H1 (cell line): ENCODE measurements at regions not wholly inside any gene's neighbourhood (a gene's known extent, or its start where the extent isn't known, plus 50 kb on each side); places are given as distances from the start of the nearest gene placed in this dataset.

ENCODE experiments used
- CTCF ChIA-PET: fragments of 300-600 bp; sonication (Branson Sonifier 250); formaldehyde crosslinking; loops from one replicate; lab custom pipeline; 2021; ENCODE audit not compliant: partially characterized antibody; lab: Charles Lee
- POLR2A ChIA-PET: fragments of 300-600 bp; sonication (Branson Sonifier 250); formaldehyde crosslinking; loops from one replicate; lab custom pipeline; 2021; ENCODE audit warnings: inconsistent platforms; ENCODE audit not compliant: partially characterized antibody; lab: Charles Lee
- DNase-seq, 2 experiments: peaks; one replicate each; pipeline versions ENCODE4 v3.0.0 to v3.0.0-alpha.2; 2010 to 2022; ENCODE audit warnings: low spot score in 2 of 2, low read depth in 1 of 2, mixed read lengths in 1 of 2
- FAIRE-seq: peaks from 2 replicates; lab custom pipeline; 2011; peaks lifted over from hg19 to GRCh38; lab: Jason Lieb, UNC
- H2AFZ ChIP-seq: 2 replicates; pipeline ENCODE4 v1.8.1; 2012; ENCODE audit warnings: low read length, inconsistent platforms
- H2AK5ac ChIP-seq: 2 replicates; pipeline ENCODE4 v1.6.1; 2013; ENCODE audit warnings: low read depth, low read length
- H2BK120ac ChIP-seq: replicated peaks from 2 replicates; pipeline ENCODE3; 2013; ENCODE audit warnings: low read depth, low read length, inconsistent platforms
- H2BK12ac ChIP-seq: 2 replicates; pipeline ENCODE4 v1.6.1; 2013; ENCODE audit warnings: low read depth, low read length
- H2BK15ac ChIP-seq: 2 replicates; pipeline ENCODE4 v1.6.1; 2013; ENCODE audit warnings: low read length
- H2BK20ac ChIP-seq: 2 replicates; pipeline ENCODE4 v1.6.1; 2013; ENCODE audit warnings: low read length
- H2BK5ac ChIP-seq: 2 replicates; pipeline ENCODE4 v1.6.1; 2013; ENCODE audit warnings: low read depth, low read length
- H3K14ac ChIP-seq: 2 replicates; pipeline ENCODE4 v1.6.1; 2013; ENCODE audit warnings: inconsistent platforms; ENCODE audit not compliant: insufficient read length
- H3K18ac ChIP-seq: 2 replicates; pipeline ENCODE4 v1.6.1; 2013; ENCODE audit warnings: low read length; ENCODE audit errors: extremely low read depth
- H3K23ac ChIP-seq: 2 replicates; pipeline ENCODE4 v1.6.1; 2013; ENCODE audit warnings: inconsistent platforms; ENCODE audit not compliant: insufficient read length
- H3K23me2 ChIP-seq: 2 replicates; pipeline ENCODE4 v1.6.1; 2013; ENCODE audit warnings: low read depth, low read length
- H3K27ac ChIP-seq: 2 replicates; pipeline ENCODE4 v1.6.1; 2011; ENCODE audit warnings: low read depth, low read length, inconsistent platforms
- H3K27me3 ChIP-seq, 4 experiments: replicated peaks in 1 of 4; 1 replicate in 1 of 4; 2 replicates in 3 of 4; pipeline versions ENCODE4 v1.6.1 to v1.8.1; 2011 to 2013; ENCODE audit warnings: low read length in 3 of 4, mild to moderate bottlenecking in 3 of 4, inconsistent platforms in 2 of 4, mixed read lengths in 2 of 4, moderate library complexity in 1 of 4; ENCODE audit not compliant: control insufficient read depth in 3 of 4, insufficient read depth in 3 of 4; ENCODE audit errors: extremely low read depth in 1 of 4
- H3K36me3 ChIP-seq, 4 experiments: 2 replicates each; pipeline versions ENCODE4 v1.6.1 to v1.8.1; 2011 to 2013; ENCODE audit warnings: mild to moderate bottlenecking in 4 of 4, low read length in 3 of 4, moderate library complexity in 2 of 4, control low read depth in 1 of 4, inconsistent platforms in 1 of 4; ENCODE audit not compliant: insufficient read depth in 4 of 4, control insufficient read depth in 2 of 4
- H3K4ac ChIP-seq: replicated peaks from 2 replicates; pipeline ENCODE3; 2013; ENCODE audit warnings: low read length, low read depth, mixed read lengths, inconsistent platforms; ENCODE audit not compliant: insufficient read length
- H3K4me1 ChIP-seq, 4 experiments: replicated peaks in 1 of 4; 1 replicate in 1 of 4; 2 replicates in 3 of 4; pipeline versions ENCODE4 v1.6.1 to v1.8.1; 2011 to 2013; ENCODE audit warnings: low read length in 3 of 4, inconsistent platforms in 2 of 4, mixed read lengths in 1 of 4; ENCODE audit not compliant: insufficient read depth in 4 of 4, control insufficient read depth in 3 of 4
- H3K4me2 ChIP-seq, 2 experiments: 2 replicates each; pipeline versions ENCODE4 v1.6.1 to v1.8.1; 2011 to 2013; ENCODE audit warnings: low read depth in 2 of 2, low read length in 2 of 2, control low read depth in 1 of 2, inconsistent platforms in 1 of 2, mild to moderate bottlenecking in 1 of 2; ENCODE audit not compliant: insufficient read depth in 1 of 2
- H3K4me3 ChIP-seq, 4 experiments: fragments of 200-600, 300-600 bp in 1 of 4; sonication (generic), shearing (Covaris generic), sonication (Bioruptor Twin) in 1 of 4; 2 replicates each; pipeline versions ENCODE4 v1.5.1 to v1.8.1; 2011 to 2016; ENCODE audit warnings: low read length in 4 of 4, low read depth in 3 of 4, control low read depth in 2 of 4, inconsistent platforms in 2 of 4, mild to moderate bottlenecking in 2 of 4, mixed read lengths in 1 of 4, moderate library complexity in 1 of 4; ENCODE audit not compliant: insufficient read depth in 2 of 4; ENCODE audit errors: extremely low read depth in 1 of 4
- H3K56ac ChIP-seq: replicated peaks from 2 replicates; pipeline ENCODE3; 2013; ENCODE audit warnings: low read depth, mild to moderate bottlenecking, mixed read lengths, low read length, inconsistent platforms; ENCODE audit not compliant: insufficient read length
- H3K79me1 ChIP-seq: 2 replicates; pipeline ENCODE4 v1.6.1; 2013; ENCODE audit warnings: low read depth, low read length, control low read depth
- H3K79me2 ChIP-seq, 2 experiments: 2 replicates each; pipeline versions ENCODE4 v1.6.1 to v1.8.1; 2012 to 2013; ENCODE audit warnings: low read length in 2 of 2, mild to moderate bottlenecking in 2 of 2, inconsistent platforms in 1 of 2; ENCODE audit not compliant: insufficient read depth in 2 of 2, control insufficient read depth in 1 of 2
- H3K9ac ChIP-seq, 4 experiments: replicated peaks in 1 of 4; 1 replicate in 1 of 4; 2 replicates in 3 of 4; pipeline versions ENCODE4 v1.6.1 to v1.8.1; 2011 to 2013; ENCODE audit warnings: low read depth in 3 of 4, low read length in 3 of 4, control low read depth in 2 of 4, mild to moderate bottlenecking in 2 of 4, moderate library complexity in 2 of 4, inconsistent platforms in 1 of 4; ENCODE audit errors: extremely low read depth in 1 of 4
- H3K9me3 ChIP-seq, 2 experiments: 2 replicates each; pipeline versions ENCODE4 v1.6.1 to v1.8.1; 2012 to 2013; ENCODE audit warnings: mild to moderate bottlenecking in 2 of 2, moderate library complexity in 2 of 2, control low read depth in 1 of 2, inconsistent platforms in 1 of 2, low read depth in 1 of 2, low read length in 1 of 2, mixed read lengths in 1 of 2; ENCODE audit not compliant: insufficient read depth in 2 of 2
- H4K20me1 ChIP-seq, 2 experiments: replicated peaks in 1 of 2; 2 replicates each; pipeline versions ENCODE3 to v1.8.1; 2011 to 2013; ENCODE audit warnings: inconsistent platforms in 2 of 2, low read length in 2 of 2, mild to moderate bottlenecking in 1 of 2; ENCODE audit not compliant: insufficient read depth in 2 of 2, control insufficient read depth in 1 of 2
- H4K5ac ChIP-seq: 2 replicates; pipeline ENCODE4 v1.6.1; 2013; ENCODE audit warnings: low read length, low read depth, mixed read lengths, inconsistent platforms; ENCODE audit not compliant: insufficient read length
- H4K8ac ChIP-seq: 2 replicates; pipeline ENCODE4 v1.8.0; 2013; ENCODE audit warnings: mild to moderate bottlenecking, moderate library complexity, low read length, inconsistent platforms; ENCODE audit not compliant: insufficient read depth; ENCODE audit errors: extremely low read depth
- H4K91ac ChIP-seq: replicated peaks from 2 replicates; pipeline ENCODE3; 2013; ENCODE audit warnings: low read length, mixed read lengths, inconsistent platforms; ENCODE audit not compliant: insufficient read length
- ASH2L ChIP-seq: fragments of 200-600, 300-600 bp; sonication (generic); IDR thresholded peaks from one replicate; pipeline ENCODE4 v1.7.1; 2017; ENCODE audit warnings: low read length
- BACH1 ChIP-seq: IDR thresholded peaks from 2 replicates; pipeline ENCODE4 v1.6.1; 2012; ENCODE audit warnings: low read length, improper control_type of control experiment
- HDAC6 ChIP-seq: IDR thresholded peaks from one replicate; pipeline ENCODE4 v1.7.1; 2012; ENCODE audit warnings: low read depth, mild to moderate bottlenecking, inconsistent platforms, low read length, moderate library complexity
- KDM1A ChIP-seq: fragments of 200-600, 300-600 bp; sonication (generic); IDR thresholded peaks from 2 replicates; pipeline ENCODE4 v1.7.1; 2016; ENCODE audit warnings: mild to moderate bottlenecking, low read length, borderline replicate concordance
- MAFK ChIP-seq: IDR thresholded peaks from 2 replicates; pipeline ENCODE4 v1.6.1; 2012; ENCODE audit warnings: low read depth, mild to moderate bottlenecking, improper control_type of control experiment, low read length
- PHF8 ChIP-seq: fragments of 200-600 bp; sonication (generic); conservative IDR thresholded peaks from 2 replicates; pipeline ENCODE4 v1.7.1; 2012; ENCODE audit warnings: low read depth, mild to moderate bottlenecking, inconsistent platforms, low read length, moderate library complexity
- RFX5 ChIP-seq: IDR thresholded peaks from 2 replicates; pipeline ENCODE4 v1.6.1; 2011; ENCODE audit warnings: low read depth, low read length, improper control_type of control experiment, borderline replicate concordance
- WGBS, 2 experiments: shearing (Covaris generic) in 1 of 2; methylation state at CpG; one replicate each; pipeline versions ENCODE4 v1.1.6 to v1.1.7; 2013 to 2015; ENCODE audit warnings: low lambda C conversion rate in 2 of 2, mixed read lengths in 2 of 2, inconsistent platforms in 1 of 2, low coverage in 1 of 2, missing lambda C conversion rate in 1 of 2; ENCODE audit not compliant: insufficient replicate concordance in 2 of 2, insufficient coverage in 1 of 2, insufficient read length in 1 of 2; ENCODE audit errors: extremely low coverage in 1 of 2, missing lambda C conversion rate in 1 of 2; 5-methylcytosine and 5-hydroxymethylcytosine counted together

- Histone ChIP-seq H3K4me3 (no peak overlapping the region), H4K20me1 (no peaks in the 10 kb centered on the region), H2BK120ac (no peak overlapping the region), H3K27me3 (no peaks in the 10 kb centered on the region; a peak in 1 of 7 replicates), H3K4ac (no peak overlapping the region), H4K5ac (no peak overlapping the region), H2BK5ac (no peak overlapping the region), H3K14ac (no peak overlapping the region), H3K56ac (no peak overlapping the region), H3K27ac (no peak overlapping the region), H3K4me1 (no peaks in the 10 kb centered on the region; a peak in 1 of 7 replicates), H2AFZ (no peak overlapping the region), H2BK12ac (no peak overlapping the region), H3K23me2 (no peaks in the 10 kb centered on the region), H2AK5ac (no peak overlapping the region), H3K9ac (no peak overlapping the region), H4K91ac (no peak overlapping the region), H3K18ac (no peak overlapping the region), H3K36me3 (no peaks in the 10 kb centered on the region), H3K9me3 (no peaks in the 10 kb centered on the region), H3K79me1 (no peaks in the 10 kb centered on the region), H3K79me2 (no peaks in the 10 kb centered on the region), H3K4me2 (no peak overlapping the region), H3K23ac (no peak overlapping the region), H2BK15ac (no peak overlapping the region), H4K8ac (no peak overlapping the region), H2BK20ac (no peak overlapping the region)
- CTCF ChIA-PET: no interaction called here
- FAIRE-seq: no peak
- WGBS, 2 experiments: 86% methylated on average over 2 of the region's 2 CpGs; no CpG with 5 or more reads in 1 of the 2 experiments
- DNase-seq: no peak
- POLR2A ChIA-PET: no interaction called here
- TF ChIP-seq RFX5 (no peak), PHF8 (no peak), HDAC6 (no peak), ASH2L (no peak), KDM1A (no peak), MAFK (no peak), BACH1 (no peak)
Observed at GRCh38 chr22:44555597-44555996, 57.6 kb upstream of the RTL6 start.
